22Rv1 (cell line): ENCODE measurements at regions not wholly inside any gene's neighbourhood (a gene's known extent, or its start where the extent isn't known, plus 50 kb on each side); places are given as distances from the start of the nearest gene placed in this dataset.
"Not testable (repeated sequence)": the region's sequence is repeated elsewhere in the genome, so short reads cannot be mapped to it uniquely, and the experiment has no call there.

Experiments
- H3K27ac ChIP-seq: fragments of 450-650 bp; 2 replicates; pipeline ENCODE4 v1.5.1; 2017
- CTCF ChIP-seq: fragments of 450-650 bp; IDR thresholded peaks from 2 replicates; pipeline ENCODE4 v1.5.1; 2017; ENCODE audit warnings: mild to moderate bottlenecking
- ZFX ChIP-seq: fragments of 450-650 bp; IDR thresholded peaks from 2 replicates; pipeline ENCODE4 v1.6.1; 2017; ENCODE audit warnings: antibody characterized with exemption, borderline replicate concordance

- TF ChIP-seq ZFX (no peak), CTCF (no peak)
- no peak overlapping the region for H3K27ac ChIP-seq
Measured at GRCh38 chr16:58882292-58882691, 148.2 kb upstream of the GOT2 start.

GRCh38 chr16:58878641-58879040 is 144.5 kb upstream of the GOT2 start:
- not testable (repeated sequence) for H3K27ac ChIP-seq

- no peak overlapping the region for H3K27ac ChIP-seq
- TF ChIP-seq ZFX (no peak), CTCF (no peak)
Measured at GRCh38 chr16:58866935-58867334, 132.8 kb upstream of the GOT2 start.

- TF ChIP-seq ZFX (no peak), CTCF (no peak)
- H3K27ac ChIP-seq, result no peak overlapping the region
Measured at GRCh38 chr16:58863761-58864160, 129.6 kb upstream of the GOT2 start.

GRCh38 chr16:58863042-58863441 is 128.9 kb upstream of the GOT2 start:
- TF ChIP-seq CTCF, result no peak
- TF ChIP-seq ZFX, result no peak
- no peak overlapping the region for H3K27ac ChIP-seq

- H3K27ac ChIP-seq, result no peak overlapping the region
Measured at GRCh38 chr16:58862334-58863021, 128.4 kb upstream of the GOT2 start.

GRCh38 chr16:58859958-58860669 is 126.0 kb upstream of the GOT2 start:
- no peak overlapping the region for H3K27ac ChIP-seq
- TF ChIP-seq ZFX (no peak), CTCF (no peak)

More at GRCh38 chr16:58862334-58863021, 128.4 kb upstream of the GOT2 start:
- no peak for TF ChIP-seq CTCF
- TF ChIP-seq ZFX, result no peak

GRCh38 chr16:58858577-58858976 is 124.5 kb upstream of the GOT2 start:
- not testable (repeated sequence) for H3K27ac ChIP-seq
